ENCODE measurements at regions not wholly inside any gene's neighbourhood (a gene's known extent, or its start where the extent isn't known, plus 50 kb on each side); places are given as distances from the start of the nearest gene placed in this dataset.

- DNase-seq (ENCODE audit: low read depth) = no peak
- no peak overlapping the region for H3K4me3 ChIP-seq (ENCODE audit: low read length)
- TF ChIP-seq, protein P1, sequence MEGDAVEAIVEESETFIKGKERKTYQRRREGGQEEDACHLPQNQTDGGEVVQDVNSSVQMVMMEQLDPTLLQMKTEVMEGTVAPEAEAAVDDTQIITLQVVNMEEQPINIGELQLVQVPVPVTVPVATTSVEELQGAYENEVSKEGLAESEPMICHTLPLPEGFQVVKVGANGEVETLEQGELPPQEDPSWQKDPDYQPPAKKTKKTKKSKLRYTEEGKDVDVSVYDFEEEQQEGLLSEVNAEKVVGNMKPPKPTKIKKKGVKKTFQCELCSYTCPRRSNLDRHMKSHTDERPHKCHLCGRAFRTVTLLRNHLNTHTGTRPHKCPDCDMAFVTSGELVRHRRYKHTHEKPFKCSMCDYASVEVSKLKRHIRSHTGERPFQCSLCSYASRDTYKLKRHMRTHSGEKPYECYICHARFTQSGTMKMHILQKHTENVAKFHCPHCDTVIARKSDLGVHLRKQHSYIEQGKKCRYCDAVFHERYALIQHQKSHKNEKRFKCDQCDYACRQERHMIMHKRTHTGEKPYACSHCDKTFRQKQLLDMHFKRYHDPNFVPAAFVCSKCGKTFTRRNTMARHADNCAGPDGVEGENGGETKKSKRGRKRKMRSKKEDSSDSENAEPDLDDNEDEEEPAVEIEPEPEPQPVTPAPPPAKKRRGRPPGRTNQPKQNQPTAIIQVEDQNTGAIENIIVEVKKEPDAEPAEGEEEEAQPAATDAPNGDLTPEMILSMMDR (IDR thresholded peaks at IDR 0.05; ENCODE audit: insufficient read depth, low read depth, low read length, missing control alignments) = no peak
Measured at GRCh38 chr15:26023231-26023630, 160.1 kb upstream of the ATP10A start.

DNA sequence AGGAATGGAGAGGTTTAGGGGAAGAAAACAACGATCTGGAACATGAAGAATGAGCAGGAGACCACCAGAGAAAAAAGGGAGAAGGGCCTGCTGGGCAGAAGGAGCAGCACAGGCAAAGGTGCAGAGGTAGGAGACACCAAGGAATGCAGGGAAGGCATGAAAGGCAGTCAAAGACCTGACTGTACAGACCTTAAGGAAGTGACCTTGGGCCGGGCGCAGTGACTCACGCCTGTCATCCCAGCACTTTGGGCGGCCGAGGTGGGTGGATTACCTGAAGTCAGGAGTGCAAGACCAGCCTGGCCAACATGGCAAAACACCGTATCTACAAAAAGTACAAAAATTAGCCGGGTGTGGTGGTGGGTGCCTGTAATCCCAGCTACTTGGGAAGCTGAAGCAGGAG lies 157.7 kb upstream of the ATP10A start:
- TF ChIP-seq, protein P1 (IDR thresholded peaks at IDR 0.05; ENCODE audit: insufficient read depth, low read depth, low read length, missing control alignments) = no peak
- no peak for DNase-seq (ENCODE audit: low read depth)
- H3K4me3 ChIP-seq (ENCODE audit: low read length) = no peak overlapping the region

DNA sequence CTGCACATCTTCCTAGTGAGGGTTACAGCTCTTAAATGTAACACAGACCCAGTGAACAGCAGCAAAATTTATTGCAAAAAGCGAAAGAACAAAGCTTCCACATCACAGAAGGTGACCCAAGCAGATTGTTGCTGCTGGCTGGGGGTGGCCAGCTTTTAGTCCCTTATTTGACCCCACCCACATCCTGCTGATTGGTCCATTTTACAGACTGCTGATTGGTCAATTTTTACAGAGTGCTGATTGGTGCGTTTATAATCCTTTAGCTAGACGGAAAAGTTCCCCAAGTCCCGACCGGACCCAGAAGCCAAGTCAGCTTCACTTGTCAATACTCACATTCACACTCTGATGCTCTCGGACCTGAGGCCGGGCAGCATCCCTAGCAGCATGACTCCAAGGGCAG lies 154.5 kb upstream of the ATP10A start:
- TF ChIP-seq, protein P1 (IDR thresholded peaks at IDR 0.05; ENCODE audit: insufficient read depth, low read depth, low read length, missing control alignments) = no peak
- no peak for DNase-seq (ENCODE audit: low read depth)
- H3K4me3 ChIP-seq (ENCODE audit: low read length) = no peak overlapping the region

DNA sequence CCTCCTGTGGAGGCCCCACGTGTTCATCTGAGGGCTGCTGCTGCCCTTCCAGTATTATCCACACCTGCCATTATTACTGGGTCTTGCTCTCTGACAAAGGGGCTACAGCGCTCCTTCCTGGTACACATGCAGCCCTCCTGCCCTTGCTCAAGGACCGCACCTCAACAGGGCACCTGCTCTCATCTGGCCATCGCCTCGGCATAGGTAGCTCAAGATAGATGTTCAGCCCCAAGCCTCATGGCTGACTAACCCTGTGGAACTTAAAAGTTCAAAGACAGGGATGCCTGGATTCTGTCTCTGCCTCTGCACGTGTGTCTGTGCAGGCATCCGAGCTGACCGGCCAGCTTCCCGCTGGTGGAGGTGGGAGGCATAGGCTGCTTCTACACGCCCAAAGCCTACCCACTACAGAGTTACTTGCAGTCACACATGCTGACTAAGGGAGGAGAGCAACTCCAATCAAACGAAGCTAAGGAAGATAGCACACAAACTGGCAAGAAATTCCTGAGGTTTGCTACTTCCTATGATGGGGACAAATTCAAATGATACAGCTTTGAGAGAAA lies 152.5 kb upstream of the ATP10A start:
- DNase-seq (ENCODE audit: low read depth) = no peak
- TF ChIP-seq, protein P1 (IDR thresholded peaks at IDR 0.05; ENCODE audit: insufficient read depth, low read depth, low read length, missing control alignments) = no peak
- no peak overlapping the region for H3K4me3 ChIP-seq (ENCODE audit: low read length)

DNA sequence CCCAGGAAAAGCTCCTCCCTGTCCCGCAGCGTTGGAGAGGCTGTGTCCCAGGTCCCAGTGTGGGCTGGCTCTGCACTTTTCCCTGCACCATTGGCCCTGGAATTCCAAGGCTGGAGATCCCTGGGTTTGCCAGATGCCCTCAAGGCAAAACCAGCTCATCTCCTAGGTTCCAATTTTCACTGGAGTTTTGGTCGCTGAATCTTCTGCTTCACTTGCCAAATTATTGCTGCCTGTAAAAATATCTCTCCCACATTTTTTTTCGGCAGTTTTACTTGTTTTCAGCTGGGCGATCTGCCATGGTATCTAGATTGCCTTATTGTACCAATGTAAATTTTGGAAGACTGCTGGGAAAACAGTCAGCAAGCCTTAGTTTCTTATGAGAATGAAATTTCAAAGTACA lies 150.9 kb upstream of the ATP10A start:
- no peak for DNase-seq (ENCODE audit: low read depth)
- no peak overlapping the region for H3K4me3 ChIP-seq (ENCODE audit: low read length)
- TF ChIP-seq, protein P1 (IDR thresholded peaks at IDR 0.05; ENCODE audit: insufficient read depth, low read depth, low read length, missing control alignments) = no peak

- TF ChIP-seq, protein P1 (IDR thresholded peaks at IDR 0.05; ENCODE audit: insufficient read depth, low read depth, low read length, missing control alignments) = no peak
- DNase-seq (ENCODE audit: low read depth) = no peak
- H3K4me3 ChIP-seq (ENCODE audit: low read length) = no peak overlapping the region
Measured at GRCh38 chr15:26011916-26012315, 148.8 kb upstream of the ATP10A start.

DNA sequence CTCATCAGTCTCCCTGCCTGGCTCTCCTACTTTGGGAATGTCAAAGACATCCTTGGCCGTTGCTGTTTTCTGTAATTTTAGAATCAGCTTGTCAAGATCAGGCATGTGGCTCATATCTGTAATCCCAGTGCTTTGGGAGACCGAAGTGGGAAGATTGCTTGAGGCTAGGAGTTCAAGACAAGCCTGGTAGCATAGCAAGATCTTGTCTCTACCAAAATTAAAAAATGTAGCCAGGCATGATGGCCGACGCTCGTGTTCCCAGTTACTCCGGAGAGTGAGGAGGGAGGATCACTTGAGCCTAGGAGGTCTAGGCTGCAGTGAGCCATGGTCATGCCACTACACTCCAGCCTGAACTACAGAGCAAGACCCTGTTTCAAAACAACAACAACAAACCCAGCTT lies 144.0 kb upstream of the ATP10A start:
- TF ChIP-seq, protein P1 (IDR thresholded peaks at IDR 0.05; ENCODE audit: insufficient read depth, low read depth, low read length, missing control alignments) = no peak
- DNase-seq (ENCODE audit: low read depth) = no peak
- H3K4me3 ChIP-seq (ENCODE audit: low read length) = no peak overlapping the region
